GM23338 (cell line): ENCODE measurements at regions not wholly inside any gene's neighbourhood (a gene's known extent, or its start where the extent isn't known, plus 50 kb on each side); places are given as distances from the start of the nearest gene placed in this dataset.

Source experiments
- ATAC-seq: fragments of 200-7000 bp; cut with Tn5 transposase; 3 replicates; pipeline ENCODE4 v1.9.1; 2020
- DNase-seq: peaks from one replicate; pipeline ENCODE4 v3.0.0-alpha.2; 2015; ENCODE audit warnings: low spot score
- H2AFZ ChIP-seq: fragments of 200-600 bp; sonication (generic); 2 replicates; pipeline ENCODE4 v1.8.0; 2016; ENCODE audit warnings: antibody characterized with exemption, mild to moderate bottlenecking, moderate library complexity
- H3F3A ChIP-seq: fragments of 200-600 bp; sonication (generic); replicated peaks from 2 replicates; pipeline ENCODE4 v1.8.0; 2017; ENCODE audit warnings: antibody characterized with exemption, mixed run types, low read depth
- H3K27ac ChIP-seq: fragments of 200-600 bp; sonication (generic); 2 replicates; pipeline ENCODE4 v1.6.1; 2016; ENCODE audit warnings: low read depth
- H3K27me3 ChIP-seq: fragments of 200-600 bp; sonication (generic); 2 replicates; pipeline ENCODE4 v1.8.0; 2016; ENCODE audit warnings: mild to moderate bottlenecking, mixed run types, moderate library complexity; ENCODE audit not compliant: insufficient read depth
- H3K36me3 ChIP-seq: fragments of 200-600 bp; sonication (generic); 2 replicates; pipeline ENCODE4 v1.8.0; 2016; ENCODE audit warnings: mild to moderate bottlenecking; ENCODE audit not compliant: insufficient read depth
- H3K4me1 ChIP-seq: fragments of 200-600 bp; sonication (generic); 2 replicates; pipeline ENCODE4 v1.8.0; 2016; ENCODE audit warnings: mild to moderate bottlenecking, moderate library complexity; ENCODE audit not compliant: insufficient read depth
- H3K4me2 ChIP-seq: fragments of 200-600 bp; sonication (generic); 2 replicates; pipeline ENCODE4 v1.7.1; 2017; ENCODE audit warnings: mixed run types
- H3K4me3 ChIP-seq: fragments of 200-600 bp; sonication (generic); 2 replicates; pipeline ENCODE4 v1.6.1; 2016; ENCODE audit warnings: mixed run types
- H3K79me2 ChIP-seq: fragments of 200-600 bp; sonication (generic); replicated peaks from 2 replicates; pipeline ENCODE4 v1.8.0; 2017; ENCODE audit warnings: mild to moderate bottlenecking; ENCODE audit not compliant: insufficient read depth
- H3K9me2 ChIP-seq: fragments of 200-600 bp; sonication (generic); 2 replicates; pipeline ENCODE4 v1.8.0; 2017; ENCODE audit not compliant: insufficient read depth
- H4K20me1 ChIP-seq: fragments of 200-600 bp; sonication (generic); replicated peaks from 2 replicates; pipeline ENCODE4 v1.8.0; 2017; ENCODE audit warnings: mild to moderate bottlenecking; ENCODE audit not compliant: insufficient read depth
- H3K27ac Mint-ChIP-seq: 2 replicates; pipeline ENCODE4 v1.8.0; 2020; ENCODE audit warnings: inconsistent platforms, mild to moderate bottlenecking, moderate library complexity, mixed read lengths
- H3K27me3 Mint-ChIP-seq: 3 replicates; pipeline ENCODE4 v1.8.0; 2022; ENCODE audit warnings: low read depth, mild to moderate bottlenecking, moderate library complexity, mixed read lengths, inconsistent platforms; ENCODE audit not compliant: insufficient read depth, poor library complexity
- H3K36me3 Mint-ChIP-seq: 3 replicates; pipeline ENCODE4 v1.8.0; 2021; ENCODE audit warnings: low read depth, mild to moderate bottlenecking, inconsistent platforms, moderate library complexity, mixed read lengths
- H3K4me1 Mint-ChIP-seq: 3 replicates; pipeline ENCODE4 v1.8.0; 2020; ENCODE audit warnings: mild to moderate bottlenecking, inconsistent platforms, mixed read lengths
- H3K4me3 Mint-ChIP-seq: 3 replicates; pipeline ENCODE4 v1.8.0; 2021; ENCODE audit warnings: moderate library complexity, mild to moderate bottlenecking, inconsistent platforms, mixed read lengths
- H3K9me3 Mint-ChIP-seq: 3 replicates; pipeline ENCODE4 v1.8.0; 2020; ENCODE audit warnings: moderate library complexity, mild to moderate bottlenecking, inconsistent platforms, mixed read lengths
- CREB1 ChIP-seq: fragments of 250-450 bp; sonication (Bioruptor Pico); IDR thresholded peaks from 2 replicates; pipeline ENCODE4 v1.5.0; 2020; ENCODE audit warnings: low read depth, mild to moderate bottlenecking, moderate library complexity
- EZH2 ChIP-seq: fragments of 200-600 bp; sonication (generic); IDR thresholded peaks from one replicate; pipeline ENCODE4 v1.8.0; 2017; ENCODE audit warnings: antibody characterized with exemption, mild to moderate bottlenecking, low read depth; ENCODE audit not compliant: unreplicated experiment
- EZH2phosphoT487 ChIP-seq: fragments of 200-600 bp; sonication (generic); IDR thresholded peaks from one replicate; pipeline ENCODE4 v1.8.1; 2018; ENCODE audit warnings: antibody characterized with exemption; ENCODE audit not compliant: unreplicated experiment
- JUNB ChIP-seq: IDR thresholded peaks from one replicate; pipeline ENCODE4 v1.6.1; 2016; ENCODE audit warnings: antibody characterized with exemption; ENCODE audit not compliant: unreplicated experiment
- NANOG ChIP-seq: IDR thresholded peaks from 2 replicates; pipeline ENCODE4 v1.6.1; 2016; ENCODE audit warnings: antibody characterized with exemption, borderline replicate concordance
- POLR2AphosphoS5 ChIP-seq: IDR thresholded peaks from 2 replicates; pipeline ENCODE4 v1.6.1; 2016; ENCODE audit warnings: antibody characterized with exemption, low read depth
- STAT1 ChIP-seq: IDR thresholded peaks from one replicate; pipeline ENCODE4 v1.6.1; 2016; ENCODE audit warnings: antibody characterized with exemption; ENCODE audit not compliant: unreplicated experiment
- ZNF114 ChIP-seq: fragments of 250-450 bp; sonication (Bioruptor Pico); IDR thresholded peaks from 2 replicates; pipeline ENCODE4 v1.5.0; 2020; ENCODE audit warnings: mild to moderate bottlenecking, moderate library complexity
- ZNF331 ChIP-seq: fragments of 250-450 bp; sonication (Bioruptor Pico); IDR thresholded peaks from 2 replicates; pipeline ENCODE4 v1.5.0; 2020; ENCODE audit warnings: low read depth, mild to moderate bottlenecking, moderate library complexity
- TF ChIP-seq, protein P1 (sequence below), 2 experiments: fragments of 200-600 bp in 1 of 2; sonication (generic) in 1 of 2; conservative IDR thresholded peaks; 2 replicates each; pipeline versions ENCODE4 v1.5.1 to v1.6.1; 2016 to 2017; ENCODE audit warnings: antibody characterized with exemption in 2 of 2, low read depth in 2 of 2, mild to moderate bottlenecking in 2 of 2, moderate library complexity in 1 of 2
- TF ChIP-seq, protein P2 (sequence below): fragments of 250-450 bp; sonication (Bioruptor Pico); IDR thresholded peaks from 2 replicates; pipeline ENCODE4 v1.5.0; 2020; ENCODE audit warnings: mild to moderate bottlenecking, moderate library complexity
- TF ChIP-seq, protein P3 (sequence below): IDR thresholded peaks from one replicate; pipeline ENCODE4 v1.6.1; 2018; ENCODE audit warnings: antibody characterized with exemption; ENCODE audit not compliant: unreplicated experiment
- TF ChIP-seq, protein P4 (sequence below): IDR thresholded peaks from 2 replicates; pipeline ENCODE4 v1.6.1; 2016; ENCODE audit warnings: antibody characterized with exemption

DNA sequence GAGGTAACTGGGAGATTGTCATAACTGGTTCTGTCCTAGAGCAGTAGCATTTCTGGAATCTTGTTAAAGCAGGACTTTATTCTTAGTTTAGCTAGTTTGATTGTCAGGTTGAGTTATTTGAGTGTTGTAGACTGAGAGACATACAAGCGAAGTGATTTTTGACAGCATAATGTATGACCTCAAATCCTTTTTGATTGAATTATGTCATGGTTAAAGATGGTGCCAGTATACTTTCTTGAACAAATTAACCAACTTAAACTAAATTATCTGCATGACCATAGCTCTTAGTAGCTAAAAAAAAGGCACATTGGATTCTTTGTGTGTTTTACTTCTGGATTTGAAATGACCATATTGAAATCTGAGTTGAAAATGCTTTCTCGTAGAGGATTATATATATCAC is 626.6 kb downstream of the TMTC2 start:
- Mint-ChIP-seq H3K36me3 (0 out of 3 replicates have a peak, but pooled peaks cover under 1% of the 10 kb centered on the region), H3K9me3 (peaks cover 3% of the 10 kb centered on the region; the same call in 2 of the 3 replicates), H3K4me3 (no peak overlapping the region), H3K4me1 (no peaks in the 10 kb centered on the region), H3K27me3 (no peaks in the 10 kb centered on the region), H3K27ac (no peak overlapping the region)
- Histone ChIP-seq H3F3A (no peaks in the 10 kb centered on the region), H2AFZ (no peak overlapping the region), H3K4me3 (no peak overlapping the region), H3K9me2 (no peaks in the 10 kb centered on the region), H3K27me3 (no peaks in the 10 kb centered on the region), H4K20me1 (no peaks in the 10 kb centered on the region), H3K27ac (no peak overlapping the region), H3K4me2 (no peak overlapping the region), H3K4me1 (no peaks in the 10 kb centered on the region), H3K36me3 (no peaks in the 10 kb centered on the region), H3K79me2 (no peaks in the 10 kb centered on the region)
- DNase-seq (no peak), ATAC-seq (no peak)
- TF ChIP-seq EZH2phosphoT487 (no peak), STAT1 (no peak), ZNF331 (CRISPR knock-in tag) (no peak), POLR2AphosphoS5 (no peak), EZH2 (no peak), CREB1 (CRISPR knock-in tag) (no peak), NANOG (no peak), ZNF114 (CRISPR knock-in tag) (no peak), JUNB (no peak)
- TF ChIP-seq, protein P1, sequence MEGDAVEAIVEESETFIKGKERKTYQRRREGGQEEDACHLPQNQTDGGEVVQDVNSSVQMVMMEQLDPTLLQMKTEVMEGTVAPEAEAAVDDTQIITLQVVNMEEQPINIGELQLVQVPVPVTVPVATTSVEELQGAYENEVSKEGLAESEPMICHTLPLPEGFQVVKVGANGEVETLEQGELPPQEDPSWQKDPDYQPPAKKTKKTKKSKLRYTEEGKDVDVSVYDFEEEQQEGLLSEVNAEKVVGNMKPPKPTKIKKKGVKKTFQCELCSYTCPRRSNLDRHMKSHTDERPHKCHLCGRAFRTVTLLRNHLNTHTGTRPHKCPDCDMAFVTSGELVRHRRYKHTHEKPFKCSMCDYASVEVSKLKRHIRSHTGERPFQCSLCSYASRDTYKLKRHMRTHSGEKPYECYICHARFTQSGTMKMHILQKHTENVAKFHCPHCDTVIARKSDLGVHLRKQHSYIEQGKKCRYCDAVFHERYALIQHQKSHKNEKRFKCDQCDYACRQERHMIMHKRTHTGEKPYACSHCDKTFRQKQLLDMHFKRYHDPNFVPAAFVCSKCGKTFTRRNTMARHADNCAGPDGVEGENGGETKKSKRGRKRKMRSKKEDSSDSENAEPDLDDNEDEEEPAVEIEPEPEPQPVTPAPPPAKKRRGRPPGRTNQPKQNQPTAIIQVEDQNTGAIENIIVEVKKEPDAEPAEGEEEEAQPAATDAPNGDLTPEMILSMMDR (conservative IDR thresholded peaks at IDR 0.05; ENCODE audit: low read depth in 2 of 2) = no peak
- TF ChIP-seq, protein P2, sequence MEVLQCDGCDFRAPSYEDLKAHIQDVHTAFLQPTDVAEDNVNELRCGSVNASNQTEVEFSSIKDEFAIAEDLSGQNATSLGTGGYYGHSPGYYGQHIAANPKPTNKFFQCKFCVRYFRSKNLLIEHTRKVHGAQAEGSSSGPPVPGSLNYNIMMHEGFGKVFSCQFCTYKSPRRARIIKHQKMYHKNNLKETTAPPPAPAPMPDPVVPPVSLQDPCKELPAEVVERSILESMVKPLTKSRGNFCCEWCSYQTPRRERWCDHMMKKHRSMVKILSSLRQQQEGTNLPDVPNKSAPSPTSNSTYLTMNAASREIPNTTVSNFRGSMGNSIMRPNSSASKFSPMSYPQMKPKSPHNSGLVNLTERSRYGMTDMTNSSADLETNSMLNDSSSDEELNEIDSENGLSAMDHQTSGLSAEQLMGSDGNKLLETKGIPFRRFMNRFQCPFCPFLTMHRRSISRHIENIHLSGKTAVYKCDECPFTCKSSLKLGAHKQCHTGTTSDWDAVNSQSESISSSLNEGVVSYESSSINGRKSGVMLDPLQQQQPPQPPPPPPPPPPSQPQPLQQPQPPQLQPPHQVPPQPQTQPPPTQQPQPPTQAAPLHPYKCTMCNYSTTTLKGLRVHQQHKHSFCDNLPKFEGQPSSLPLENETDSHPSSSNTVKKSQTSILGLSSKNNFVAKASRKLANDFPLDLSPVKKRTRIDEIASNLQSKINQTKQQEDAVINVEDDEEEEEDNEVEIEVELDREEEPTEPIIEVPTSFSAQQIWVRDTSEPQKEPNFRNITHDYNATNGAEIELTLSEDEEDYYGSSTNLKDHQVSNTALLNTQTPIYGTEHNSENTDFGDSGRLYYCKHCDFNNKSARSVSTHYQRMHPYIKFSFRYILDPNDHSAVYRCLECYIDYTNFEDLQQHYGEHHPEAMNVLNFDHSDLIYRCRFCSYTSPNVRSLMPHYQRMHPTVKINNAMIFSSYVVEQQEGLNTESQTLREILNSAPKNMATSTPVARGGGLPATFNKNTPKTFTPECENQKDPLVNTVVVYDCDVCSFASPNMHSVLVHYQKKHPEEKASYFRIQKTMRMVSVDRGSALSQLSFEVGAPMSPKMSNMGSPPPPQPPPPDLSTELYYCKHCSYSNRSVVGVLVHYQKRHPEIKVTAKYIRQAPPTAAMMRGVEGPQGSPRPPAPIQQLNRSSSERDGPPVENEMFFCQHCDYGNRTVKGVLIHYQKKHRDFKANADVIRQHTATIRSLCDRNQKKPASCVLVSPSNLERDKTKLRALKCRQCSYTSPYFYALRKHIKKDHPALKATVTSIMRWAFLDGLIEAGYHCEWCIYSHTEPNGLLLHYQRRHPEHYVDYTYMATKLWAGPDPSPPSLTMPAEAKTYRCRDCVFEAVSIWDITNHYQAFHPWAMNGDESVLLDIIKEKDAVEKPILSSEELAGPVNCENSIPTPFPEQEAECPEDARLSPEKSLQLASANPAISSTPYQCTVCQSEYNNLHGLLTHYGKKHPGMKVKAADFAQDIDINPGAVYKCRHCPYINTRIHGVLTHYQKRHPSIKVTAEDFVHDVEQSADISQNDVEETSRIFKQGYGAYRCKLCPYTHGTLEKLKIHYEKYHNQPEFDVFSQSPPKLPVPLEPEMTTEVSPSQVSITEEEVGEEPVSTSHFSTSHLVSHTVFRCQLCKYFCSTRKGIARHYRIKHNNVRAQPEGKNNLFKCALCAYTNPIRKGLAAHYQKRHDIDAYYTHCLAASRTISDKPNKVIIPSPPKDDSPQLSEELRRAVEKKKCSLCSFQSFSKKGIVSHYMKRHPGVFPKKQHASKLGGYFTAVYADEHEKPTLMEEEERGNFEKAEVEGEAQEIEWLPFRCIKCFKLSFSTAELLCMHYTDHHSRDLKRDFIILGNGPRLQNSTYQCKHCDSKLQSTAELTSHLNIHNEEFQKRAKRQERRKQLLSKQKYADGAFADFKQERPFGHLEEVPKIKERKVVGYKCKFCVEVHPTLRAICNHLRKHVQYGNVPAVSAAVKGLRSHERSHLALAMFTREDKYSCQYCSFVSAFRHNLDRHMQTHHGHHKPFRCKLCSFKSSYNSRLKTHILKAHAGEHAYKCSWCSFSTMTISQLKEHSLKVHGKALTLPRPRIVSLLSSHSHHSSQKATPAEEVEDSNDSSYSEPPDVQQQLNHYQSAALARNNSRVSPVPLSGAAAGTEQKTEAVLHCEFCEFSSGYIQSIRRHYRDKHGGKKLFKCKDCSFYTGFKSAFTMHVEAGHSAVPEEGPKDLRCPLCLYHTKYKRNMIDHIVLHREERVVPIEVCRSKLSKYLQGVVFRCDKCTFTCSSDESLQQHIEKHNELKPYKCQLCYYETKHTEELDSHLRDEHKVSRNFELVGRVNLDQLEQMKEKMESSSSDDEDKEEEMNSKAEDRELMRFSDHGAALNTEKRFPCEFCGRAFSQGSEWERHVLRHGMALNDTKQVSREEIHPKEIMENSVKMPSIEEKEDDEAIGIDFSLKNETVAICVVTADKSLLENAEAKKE (CRISPR knock-in tag) = no peak
- TF ChIP-seq, protein P3, sequence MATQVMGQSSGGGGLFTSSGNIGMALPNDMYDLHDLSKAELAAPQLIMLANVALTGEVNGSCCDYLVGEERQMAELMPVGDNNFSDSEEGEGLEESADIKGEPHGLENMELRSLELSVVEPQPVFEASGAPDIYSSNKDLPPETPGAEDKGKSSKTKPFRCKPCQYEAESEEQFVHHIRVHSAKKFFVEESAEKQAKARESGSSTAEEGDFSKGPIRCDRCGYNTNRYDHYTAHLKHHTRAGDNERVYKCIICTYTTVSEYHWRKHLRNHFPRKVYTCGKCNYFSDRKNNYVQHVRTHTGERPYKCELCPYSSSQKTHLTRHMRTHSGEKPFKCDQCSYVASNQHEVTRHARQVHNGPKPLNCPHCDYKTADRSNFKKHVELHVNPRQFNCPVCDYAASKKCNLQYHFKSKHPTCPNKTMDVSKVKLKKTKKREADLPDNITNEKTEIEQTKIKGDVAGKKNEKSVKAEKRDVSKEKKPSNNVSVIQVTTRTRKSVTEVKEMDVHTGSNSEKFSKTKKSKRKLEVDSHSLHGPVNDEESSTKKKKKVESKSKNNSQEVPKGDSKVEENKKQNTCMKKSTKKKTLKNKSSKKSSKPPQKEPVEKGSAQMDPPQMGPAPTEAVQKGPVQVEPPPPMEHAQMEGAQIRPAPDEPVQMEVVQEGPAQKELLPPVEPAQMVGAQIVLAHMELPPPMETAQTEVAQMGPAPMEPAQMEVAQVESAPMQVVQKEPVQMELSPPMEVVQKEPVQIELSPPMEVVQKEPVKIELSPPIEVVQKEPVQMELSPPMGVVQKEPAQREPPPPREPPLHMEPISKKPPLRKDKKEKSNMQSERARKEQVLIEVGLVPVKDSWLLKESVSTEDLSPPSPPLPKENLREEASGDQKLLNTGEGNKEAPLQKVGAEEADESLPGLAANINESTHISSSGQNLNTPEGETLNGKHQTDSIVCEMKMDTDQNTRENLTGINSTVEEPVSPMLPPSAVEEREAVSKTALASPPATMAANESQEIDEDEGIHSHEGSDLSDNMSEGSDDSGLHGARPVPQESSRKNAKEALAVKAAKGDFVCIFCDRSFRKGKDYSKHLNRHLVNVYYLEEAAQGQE = no peak
- TF ChIP-seq, protein P4, sequence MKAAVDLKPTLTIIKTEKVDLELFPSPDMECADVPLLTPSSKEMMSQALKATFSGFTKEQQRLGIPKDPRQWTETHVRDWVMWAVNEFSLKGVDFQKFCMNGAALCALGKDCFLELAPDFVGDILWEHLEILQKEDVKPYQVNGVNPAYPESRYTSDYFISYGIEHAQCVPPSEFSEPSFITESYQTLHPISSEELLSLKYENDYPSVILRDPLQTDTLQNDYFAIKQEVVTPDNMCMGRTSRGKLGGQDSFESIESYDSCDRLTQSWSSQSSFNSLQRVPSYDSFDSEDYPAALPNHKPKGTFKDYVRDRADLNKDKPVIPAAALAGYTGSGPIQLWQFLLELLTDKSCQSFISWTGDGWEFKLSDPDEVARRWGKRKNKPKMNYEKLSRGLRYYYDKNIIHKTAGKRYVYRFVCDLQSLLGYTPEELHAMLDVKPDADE = no peak
